Pancreas (tissue), 10 donors: ENCODE measurements at regions not wholly inside any gene's neighbourhood (a gene's known extent, or its start where the extent isn't known, plus 50 kb on each side); places are given as distances from the start of the nearest gene placed in this dataset.

Experiments
- ATAC-seq, 4 donors: fragments of 200-7000 bp; cut with Tn5 transposase; one replicate each; pipeline versions ENCODE4 v1.8.0 to v1.9.1; 2020; ENCODE audit warnings: mild to moderate bottlenecking in 4 of 4, moderate library complexity in 4 of 4
- DNase-seq, 6 donors: peaks; one replicate each; pipeline ENCODE4 v3.0.0-alpha.2; 2020
- FAIRE-seq: peaks from 2 replicates; lab custom pipeline; 2012; peaks lifted over from hg19 to GRCh38; lab: Jason Lieb, UNC
- H3K27ac ChIP-seq, 4 donors: fragments of 200-600 bp; sonication (generic); 1 replicate in 3 of 4; 2 replicates in 1 of 4; pipeline versions ENCODE4 v1.5.0 to v1.8.0; 2020
- H3K27me3 ChIP-seq, 4 donors: fragments of 200-600 bp; one replicate each; pipeline ENCODE4 v1.8.0; 2021
- H3K36me3 ChIP-seq, 3 donors: fragments of 200-600 bp; sonication (generic) in 1 of 3; one replicate each; pipeline versions ENCODE4 v1.5.0 to v1.8.0; 2020 to 2021
- H3K4me1 ChIP-seq, 3 donors: fragments of 200-600 bp; one replicate each; pipeline ENCODE4 v1.8.0; 2021
- H3K4me3 ChIP-seq, 4 donors: fragments of 200-600 bp; sonication (generic) in 2 of 4; one replicate each; pipeline versions ENCODE4 v1.5.0 to v1.8.0; 2020 to 2021
- H3K9me3 ChIP-seq, 4 donors: fragments of 200-600 bp; one replicate each; pipeline ENCODE4 v1.8.0; 2021
- CTCF ChIP-seq, 4 donors: fragments of 200-600 bp; sonication (generic) in 3 of 4; IDR thresholded peaks; one replicate each; pipeline versions ENCODE4 v1.5.0 to v1.8.0; 2021; ENCODE audit warnings: antibody characterized with exemption in 4 of 4
- WGBS, 2 donors: extraction: QIAGEN DNeasy Blood & Tissue Kit; methylation state at CpG; one replicate each; pipeline ENCODE4 v1.1.7; 2013; 5-methylcytosine and 5-hydroxymethylcytosine counted together
- intact Hi-C, 3 donors: fragments of 100-400 bp; cut with DNase I; formaldehyde crosslinking; loops; one replicate each; pipeline versions ENCODE4 v1.11.1 to v1.14.2; 2022
- donor health status: healthy with polysubstance abuse.
- donor health status: DM: no; HTN: no; CAD: no; lungs with moderate emphysema.
- donor health status: DM: no; HTN: no; CAD: no.
- donor health status: control.
- donor health status: control.
- donor health status: Bipolar disorder and iron deficiency.
- donor health status: DM: yes; HTN: yes; CAD: no.
- donor health status: DM: no; HTN: no; CAD: no.
- donor health status: DM: no; HTN: no; CAD: no.
- donor health status: DM: yes; HTN: yes; CAD: no.

- no peak for TF ChIP-seq CTCF (IDR thresholded peaks at IDR 0.05)
- no peaks in the 10 kb centered on the region for H3K4me1 ChIP-seq
- FAIRE-seq (no peak), ATAC-seq (no peak), DNase-seq (no peak)
- H3K9me3 ChIP-seq: no peaks in the 10 kb centered on the region
- H3K27ac ChIP-seq: no peak overlapping the region
- H3K36me3 ChIP-seq: no peaks in the 10 kb centered on the region
- no peaks in the 10 kb centered on the region for H3K27me3 ChIP-seq
- 79 to 91% methylated on average over 4 of the region's 4 CpGs for WGBS, 2 donors
- H3K4me3 ChIP-seq: no peak overlapping the region
- intact Hi-C loops: loop anchor here in 2 of 3 donors (10.0 kb wide), 2 partner anchors 227 to 497 kb away; no protein-coding TSS in a partner anchor
Measured at GRCh38 chr2:158002079-158002478, 99.6 kb upstream of the UPP2 start.

DNA sequence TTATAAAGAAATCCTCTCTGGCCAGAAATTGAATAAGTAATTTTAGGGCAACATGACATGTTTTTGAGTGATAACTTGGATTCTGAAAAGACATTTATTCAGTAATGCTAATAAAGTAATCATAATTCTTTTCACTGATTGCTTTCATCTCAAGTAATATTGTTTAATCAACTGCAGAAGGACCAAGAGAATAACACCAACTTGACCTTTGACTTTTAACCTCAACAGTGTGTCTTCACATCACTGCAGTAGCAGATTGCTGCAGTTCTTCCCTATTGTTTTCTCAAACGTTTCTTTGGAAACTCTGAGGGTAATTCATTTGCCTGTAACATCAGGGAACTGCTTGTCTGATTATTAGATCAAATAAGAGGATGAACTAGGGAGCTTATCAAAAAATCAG, 104.9 kb upstream of the UPP2 start:
- H3K36me3 ChIP-seq: no peaks in the 10 kb centered on the region
- H3K27ac ChIP-seq: no peak overlapping the region
- no peaks in the 10 kb centered on the region for H3K9me3 ChIP-seq
- intact Hi-C loops: loop anchor here in 1 of 3 donors (10.0 kb wide), 1 partner anchor 102 kb away; no protein-coding TSS in a partner anchor
- H3K4me3 ChIP-seq: no peak overlapping the region
- no peaks in the 10 kb centered on the region for H3K27me3 ChIP-seq
- DNase-seq (no peak), FAIRE-seq (no peak), ATAC-seq (no peak)
- no peaks in the 10 kb centered on the region for H3K4me1 ChIP-seq
- TF ChIP-seq CTCF (IDR thresholded peaks at IDR 0.05): no peak
- 11 to 19% methylated on average over 1 of the region's 1 CpG for WGBS, 2 donors

- TF ChIP-seq CTCF (IDR thresholded peaks at IDR 0.05): no peak
- Histone ChIP-seq H3K36me3 (no peaks in the 10 kb centered on the region), H3K9me3 (no peaks in the 10 kb centered on the region), H3K27me3 (no peaks in the 10 kb centered on the region), H3K27ac (no peak overlapping the region), H3K4me1 (no peaks in the 10 kb centered on the region), H3K4me3 (no peak overlapping the region)
- FAIRE-seq (no peak), ATAC-seq (no peak), DNase-seq (no peak)
- 83% methylated on average over 1 of the region's 1 CpG for WGBS, 2 donors
- intact Hi-C loops: loop anchor here in 1 of 3 donors (10.0 kb wide), 1 partner anchor 100 kb away; no protein-coding TSS in a partner anchor
Measured at GRCh38 chr2:157995117-157995516, 106.6 kb upstream of the UPP2 start.

DNA sequence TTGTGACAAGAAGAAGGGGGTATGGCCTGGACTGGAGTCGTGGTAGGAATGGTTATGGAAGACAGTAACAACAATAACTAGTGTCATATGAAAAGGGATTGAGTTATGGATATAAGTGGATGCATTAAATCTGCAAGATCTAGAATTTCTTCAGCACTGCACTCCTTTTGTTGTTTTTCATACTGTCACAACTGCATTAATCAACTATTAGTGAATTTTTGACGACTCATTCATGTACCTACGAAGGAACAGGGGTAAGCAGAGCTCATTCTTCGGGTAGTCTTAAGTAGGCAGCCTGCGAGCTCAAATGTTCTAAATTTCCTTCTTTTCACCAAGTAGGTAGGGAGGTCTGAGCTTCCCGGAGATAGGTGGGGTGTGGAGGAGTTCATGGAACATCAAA, 109.7 kb upstream of the UPP2 start:
- DNase-seq: no peak
- no peak for TF ChIP-seq CTCF (IDR thresholded peaks at IDR 0.05)
- intact Hi-C loops: loop anchor here in 1 of 3 donors (10.0 kb wide), 1 partner anchor 97 kb away; no protein-coding TSS in a partner anchor
- Histone ChIP-seq H3K9me3 (no peaks in the 10 kb centered on the region), H3K4me3 (no peak overlapping the region), H3K36me3 (no peaks in the 10 kb centered on the region), H3K27me3 (no peaks in the 10 kb centered on the region), H3K27ac (no peak overlapping the region), H3K4me1 (no peaks in the 10 kb centered on the region)
- 64 to 66% methylated on average over 6 of the region's 6 CpGs for WGBS, 2 donors
- no peak for FAIRE-seq
- ATAC-seq: no peak

GRCh38 chr2:157990173-157990572, 111.5 kb upstream of the UPP2 start:
- H3K4me1 ChIP-seq: no peaks in the 10 kb centered on the region
- ATAC-seq (no peak), DNase-seq (no peak), FAIRE-seq (no peak)
- H3K27me3 ChIP-seq: no peaks in the 10 kb centered on the region
- 42% methylated on average over 5 of the region's 5 CpGs for WGBS, 2 donors
- intact Hi-C loops: loop anchor here in 1 of 3 donors (10.0 kb wide), 1 partner anchor 95 kb away; no protein-coding TSS in a partner anchor
- H3K9me3 ChIP-seq: no peaks in the 10 kb centered on the region
- H3K36me3 ChIP-seq: no peaks in the 10 kb centered on the region
- no peak overlapping the region for H3K4me3 ChIP-seq
- no peak for TF ChIP-seq CTCF (IDR thresholded peaks at IDR 0.05)
- no peak overlapping the region for H3K27ac ChIP-seq
